Panc1 (cell line): ENCODE measurements at regions not wholly inside any gene's neighbourhood (a gene's known extent, or its start where the extent isn't known, plus 50 kb on each side); places are given as distances from the start of the nearest gene placed in this dataset.

Source experiments
- ATAC-seq: fragments of 200-7000 bp; cut with Tn5 transposase; 2 replicates; pipeline ENCODE4 v1.9.1; 2020; ENCODE audit warnings: mild to moderate bottlenecking, moderate library complexity
- BruUV-seq: library from RNA; stranded (reverse); fragments of 400-500 nt; replicated peaks from 2 replicates; lab custom pipeline; 2021; lab: Mats Ljungman, UMichigan
- CTCF ChIA-PET: fragments of 300-600 bp; sonication (Branson Sonifier 250); formaldehyde crosslinking; loops from one replicate; lab custom pipeline; 2022; ENCODE audit warnings: antibody characterized with exemption; lab: Charles Lee
- POLR2A ChIA-PET: fragments of 300-600 bp; sonication (Branson Sonifier 250); formaldehyde crosslinking; loops from one replicate; lab custom pipeline; 2022; ENCODE audit warnings: antibody characterized with exemption; lab: Charles Lee
- DNase-seq: peaks from one replicate; pipeline ENCODE4 v3.0.0-alpha.2; 2010; ENCODE audit warnings: low read depth, low spot score
- H3K27ac ChIP-seq: 2 replicates; pipeline ENCODE4 v1.5.1; 2011; ENCODE audit warnings: mild to moderate bottlenecking, low read length, inconsistent platforms
- H3K27me3 ChIP-seq: fragments of 200-500 bp; sonication (Bioruptor generic); 2 replicates; pipeline ENCODE4 v1.6.0; 2014; ENCODE audit warnings: low read length, inconsistent platforms; ENCODE audit not compliant: control insufficient read depth, insufficient read depth
- H3K36me3 ChIP-seq: fragments of 200-500 bp; sonication (Bioruptor generic); 2 replicates; pipeline ENCODE4 v1.5.1; 2014; ENCODE audit warnings: inconsistent platforms, mild to moderate bottlenecking, low read length, moderate library complexity; ENCODE audit not compliant: control insufficient read depth, insufficient read depth
- H3K4me1 ChIP-seq: 2 replicates; pipeline ENCODE4 v1.5.1; 2011; ENCODE audit warnings: inconsistent platforms, mild to moderate bottlenecking, low read length, moderate library complexity; ENCODE audit not compliant: control insufficient read depth, insufficient read depth
- H3K4me3 ChIP-seq, 2 experiments: 2 replicates each; pipeline ENCODE4 v1.5.1; 2011 to 2012; ENCODE audit warnings: low read depth in 2 of 2, low read length in 2 of 2, mild to moderate bottlenecking in 2 of 2, inconsistent platforms in 1 of 2, moderate library complexity in 1 of 2
- H3K9me3 ChIP-seq: fragments of 200-500 bp; sonication (Bioruptor generic); 2 replicates; pipeline ENCODE4 v1.5.1; 2014; ENCODE audit warnings: low read depth, mild to moderate bottlenecking, inconsistent platforms, low read length, moderate library complexity; ENCODE audit not compliant: control insufficient read depth, insufficient read depth
- CTCF ChIP-seq: fragments of 450-650 bp; IDR thresholded peaks from 2 replicates; pipeline ENCODE4 v1.5.1; 2017; ENCODE audit warnings: mild to moderate bottlenecking
- POLR2AphosphoS5 ChIP-seq: IDR thresholded peaks from 2 replicates; pipeline ENCODE4 v1.6.1; 2012; ENCODE audit warnings: mild to moderate bottlenecking, low read depth, low read length, moderate library complexity
- REST ChIP-seq, 2 experiments: IDR thresholded peaks; 2 replicates each; pipeline ENCODE4 v1.6.1; 2011 to 2012; ENCODE audit warnings: low read depth in 2 of 2, control low read depth in 1 of 2, low read length in 1 of 2, mild to moderate bottlenecking in 1 of 2, moderate library complexity in 1 of 2; ENCODE audit not compliant: insufficient read depth in 1 of 2
- SIN3A ChIP-seq: IDR thresholded peaks from 2 replicates; pipeline ENCODE4 v1.6.1; 2012; ENCODE audit warnings: low read depth, mild to moderate bottlenecking, low read length, moderate library complexity, borderline replicate concordance; ENCODE audit not compliant: insufficient read depth
- TCF7L2 ChIP-seq: IDR thresholded peaks from 2 replicates; pipeline ENCODE4 v1.6.1; 2011; ENCODE audit warnings: mild to moderate bottlenecking, low read depth, low read length, inconsistent platforms
- in situ Hi-C: cut with HindIII; loops from 2 replicates; pipeline ENCODE4 v1.10.0; 2016; ENCODE audit warnings: low sequenced_read_pairs, low pct_unique_long_range_greater_than_20kb
- intact Hi-C: fragments of 100-400 bp; cut with micrococcal nuclease; formaldehyde crosslinking; loops from one replicate; pipeline ENCODE4 v1.10.0; 2022; ENCODE audit not compliant: unreplicated experiment

DNA sequence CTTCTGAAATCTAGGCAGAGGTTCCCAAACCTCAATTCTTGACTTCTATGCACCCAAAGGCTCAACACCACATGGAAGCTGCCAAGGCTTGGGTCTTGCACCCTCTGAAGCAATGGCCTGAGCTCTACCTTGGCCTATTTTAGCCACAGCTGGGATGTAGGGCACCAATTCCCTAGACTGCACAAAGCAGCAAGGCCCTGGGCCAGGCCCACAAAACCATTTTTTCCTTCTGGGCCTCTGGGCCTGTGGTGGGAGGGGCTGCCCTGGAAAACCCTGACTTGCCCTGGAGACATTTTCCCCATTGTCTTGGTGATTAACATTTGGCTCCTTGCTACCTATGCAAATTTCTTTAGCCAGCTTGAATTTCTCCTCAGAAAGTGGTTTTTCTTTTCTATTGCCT is 315.2 kb downstream of the DCDC2C start:
- no peaks in the 10 kb centered on the region for H3K27me3 ChIP-seq
- no peak overlapping the region for H3K27ac ChIP-seq
- H3K36me3 ChIP-seq = no peaks in the 10 kb centered on the region
- intact Hi-C loops = no loop called here
- H3K4me3 ChIP-seq = no peak overlapping the region
- no TSS peak for BruUV-seq
- ChIA-PET POLR2A (no interaction called here), CTCF (no interaction called here)
- H3K4me1 ChIP-seq = no peaks in the 10 kb centered on the region
- in situ Hi-C loops = no loop called here
- DNase-seq (no peak), ATAC-seq (no peak)
- TF ChIP-seq POLR2AphosphoS5 (no peak), REST (IDR thresholded peaks at IDR 0.05; ENCODE audit: insufficient read depth in 1 of 2, low read depth in 2 of 2, low read length in 1 of 2) (no peak), SIN3A (no peak), TCF7L2 (no peak), CTCF (no peak)
- no peaks in the 10 kb centered on the region for H3K9me3 ChIP-seq

- no TSS peak for BruUV-seq
- no peak overlapping the region for H3K27ac ChIP-seq
- H3K4me3 ChIP-seq = peak overlapping the region in 1 of 2 experiments; percentile 11; a peak in 1 of 4 replicates
- ATAC-seq = 0 out of 2 replicates have a peak, but pooled peaks have one; percentile 17
- no peaks in the 10 kb centered on the region for H3K9me3 ChIP-seq
- no peaks in the 10 kb centered on the region for H3K27me3 ChIP-seq
- no peaks in the 10 kb centered on the region for H3K36me3 ChIP-seq
- in situ Hi-C loops = no loop called here
- ChIA-PET POLR2A (interaction anchor here (0.6 kb wide), 1 partner anchor 111 kb away, joined by 4 read pairs; no protein-coding TSS in a partner anchor), CTCF (no interaction called here)
- DNase-seq = no peak
- no peaks in the 10 kb centered on the region for H3K4me1 ChIP-seq
- no peak for TF ChIP-seq SIN3A
- TF ChIP-seq REST (IDR thresholded peaks at IDR 0.05; ENCODE audit: insufficient read depth in 1 of 2, low read depth in 2 of 2, low read length in 1 of 2) = no peak
- no peak for TF ChIP-seq POLR2AphosphoS5
- TF ChIP-seq CTCF = no peak
- TF ChIP-seq TCF7L2 = no peak
- intact Hi-C loops = no loop called here
Measured at GRCh38 chr2:4020153-4020552, 316.8 kb downstream of the DCDC2C start.
